ENCODE measurements at regions not wholly inside any gene's neighbourhood (a gene's known extent, or its start where the extent isn't known, plus 50 kb on each side); places are given as distances from the start of the nearest gene placed in this dataset.
"Not testable (repeated sequence)": the region's sequence is repeated elsewhere in the genome, so short reads cannot be mapped to it uniquely, and the experiment has no call there.

DNA sequence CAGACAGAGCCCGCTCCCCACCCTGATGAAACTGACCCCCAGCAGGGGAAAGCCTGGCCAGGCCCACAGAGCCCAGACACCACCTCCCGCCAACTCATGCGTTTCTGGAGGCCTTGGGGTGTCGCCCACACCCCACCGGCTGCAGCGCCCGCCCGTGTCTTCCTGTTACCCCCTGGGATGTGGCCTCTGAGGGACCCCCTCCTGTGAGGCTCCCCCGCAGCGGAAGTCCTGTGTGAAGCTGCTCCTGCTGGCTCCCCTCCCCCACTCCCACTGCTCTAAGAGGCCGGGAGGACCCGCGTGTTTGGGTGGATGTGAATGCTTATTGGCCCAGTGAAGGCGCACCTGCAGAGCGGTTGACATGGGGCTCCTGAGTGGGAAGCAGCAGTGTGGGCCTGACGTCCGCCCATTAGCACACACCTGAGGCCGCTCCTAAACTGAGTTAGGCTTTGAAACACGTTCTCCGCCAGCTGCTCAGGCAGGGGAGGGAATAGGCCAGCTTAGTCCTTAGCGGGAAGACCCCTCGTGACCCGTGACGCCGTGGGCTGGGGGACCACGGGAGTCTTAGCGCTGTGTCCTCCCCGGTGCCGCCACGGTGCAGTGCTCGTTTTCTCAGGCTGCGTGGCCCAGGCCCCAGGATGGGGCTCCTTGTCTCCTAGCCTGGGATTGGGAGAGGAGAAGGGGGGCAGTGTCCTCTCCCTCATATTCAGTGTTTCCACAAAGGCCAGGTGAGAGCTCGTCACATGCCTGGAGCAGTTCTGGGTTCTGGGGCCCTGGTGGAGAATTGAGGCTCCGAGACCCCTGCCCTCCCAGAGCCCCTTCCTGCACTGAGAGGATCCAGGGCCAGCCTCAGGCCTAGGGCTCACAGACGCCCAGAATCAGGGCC is 323.4 kb upstream of the SFSWAP start:
- no peak for DNase-seq (ENCODE audit: low read depth in 2 of 2, low spot score in 1 of 2)

DNA sequence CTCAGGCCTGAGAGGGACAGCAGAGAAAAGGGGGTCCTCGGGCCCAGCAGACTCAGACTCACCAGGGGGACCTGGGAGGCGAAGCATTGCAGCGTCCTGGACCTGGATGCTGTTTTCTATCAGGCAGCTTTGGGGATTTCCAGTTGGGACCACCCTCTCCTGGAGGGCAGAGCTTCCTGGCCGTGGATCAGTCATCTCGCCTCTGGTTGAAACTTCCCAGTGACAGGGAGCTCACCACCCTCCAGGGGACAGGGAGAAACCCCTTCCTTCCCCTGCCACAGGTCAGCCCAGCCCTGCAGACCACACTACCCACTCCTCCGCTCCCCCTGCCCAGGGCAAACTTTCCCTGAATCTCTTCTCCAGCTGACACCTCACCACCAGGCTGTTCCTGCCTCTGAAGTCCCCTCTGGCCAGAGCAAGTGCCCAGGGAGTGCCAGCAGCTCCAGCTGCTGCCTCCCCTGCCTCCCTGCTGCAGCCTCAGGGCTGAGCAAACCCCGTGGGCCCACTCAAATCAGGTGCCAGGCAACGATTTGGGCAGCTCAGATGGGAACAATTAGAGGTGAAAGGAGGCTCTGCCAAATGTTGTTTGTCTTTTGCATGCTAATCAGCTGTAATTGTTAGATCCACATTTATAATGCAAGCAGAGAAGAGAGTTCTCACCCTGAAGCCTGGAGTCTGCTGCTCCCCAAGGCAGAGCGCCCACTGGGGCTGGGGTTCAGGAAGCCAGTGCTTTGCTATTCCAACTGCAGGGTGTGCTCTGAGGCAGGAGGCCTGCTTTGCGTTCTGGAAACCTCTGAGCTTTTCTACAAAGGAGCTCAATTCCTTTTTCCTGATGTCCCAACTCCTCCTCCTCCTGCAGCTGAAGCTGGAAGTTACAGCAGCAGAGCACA is 322.5 kb upstream of the SFSWAP start:
- DNase-seq (ENCODE audit: low read depth in 2 of 2, low spot score in 1 of 2): not testable (repeated sequence)

DNA sequence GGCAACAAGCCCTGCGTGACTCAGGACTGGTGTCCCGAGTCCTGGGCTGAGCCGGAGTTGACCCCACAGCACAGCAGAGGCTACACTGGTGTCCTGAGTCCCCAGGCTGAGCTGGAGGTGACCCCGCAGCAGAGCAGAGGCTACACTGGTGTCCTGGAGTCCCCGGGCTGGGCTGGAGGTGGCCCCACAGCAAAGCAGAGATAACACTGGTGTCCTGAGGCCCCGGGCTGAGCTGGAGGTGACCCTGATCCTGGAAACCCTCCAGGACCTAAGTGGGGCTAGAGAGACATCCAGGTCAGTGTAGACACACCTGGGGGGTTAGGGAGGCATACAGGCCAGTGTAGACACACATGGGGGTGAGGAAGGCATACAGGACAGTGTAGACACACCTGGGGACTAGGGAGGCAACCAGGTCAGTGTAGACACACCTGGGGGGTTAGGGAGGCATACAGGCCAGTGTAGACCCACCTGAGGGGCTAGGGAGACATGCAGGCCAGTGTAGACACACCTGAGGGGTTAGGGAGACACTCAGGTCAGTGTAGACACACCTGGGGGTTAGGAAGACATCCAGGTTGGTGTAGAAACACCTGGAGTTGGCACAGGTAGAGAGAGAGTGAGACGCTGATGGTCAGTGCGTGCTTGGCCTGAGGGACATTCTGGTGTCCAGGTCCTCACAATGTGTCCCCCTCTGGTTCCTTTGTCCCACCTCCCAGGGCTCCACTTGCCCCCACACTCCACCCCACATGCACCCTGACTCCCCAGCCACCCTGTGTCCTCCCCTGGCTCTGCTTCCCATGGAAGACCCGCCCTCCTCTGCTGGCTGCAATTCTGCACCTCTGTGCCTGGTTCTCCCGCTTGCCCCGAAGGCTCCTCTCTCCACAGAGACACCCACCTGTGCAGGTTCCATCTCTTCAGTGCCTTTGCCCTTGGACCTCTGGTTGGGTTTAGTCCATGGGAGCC is 321.6 kb upstream of the SFSWAP start:
- DNase-seq (ENCODE audit: low read depth in 2 of 2, low spot score in 1 of 2): no peak

GRCh38 chr12:131390412-131391334 is 320.2 kb upstream of the SFSWAP start:
- DNase-seq (ENCODE audit: low read depth in 2 of 2, low spot score in 1 of 2): no peak

DNA sequence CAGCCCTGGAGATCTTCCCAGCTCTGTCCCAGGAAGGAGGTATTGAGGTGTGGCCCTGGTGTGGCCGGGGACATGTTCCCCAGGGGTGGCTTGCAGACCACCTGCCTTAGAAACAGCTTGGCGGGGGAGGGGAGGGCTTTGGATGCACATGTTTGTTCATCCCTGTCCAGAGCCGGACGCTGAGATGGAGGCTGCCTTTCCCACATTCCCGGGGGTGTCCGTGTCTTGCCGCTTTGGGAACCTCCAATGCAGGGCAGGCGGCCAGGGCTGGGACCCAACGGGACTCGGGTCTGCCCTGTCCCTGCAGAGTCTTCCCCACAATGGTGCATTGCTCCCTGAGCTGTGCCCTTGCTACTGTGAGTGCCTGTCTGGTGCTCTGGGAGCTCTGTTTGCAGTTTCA is 319.5 kb upstream of the SFSWAP start:
- no peak for DNase-seq (ENCODE audit: low read depth in 2 of 2, low spot score in 1 of 2)

DNA sequence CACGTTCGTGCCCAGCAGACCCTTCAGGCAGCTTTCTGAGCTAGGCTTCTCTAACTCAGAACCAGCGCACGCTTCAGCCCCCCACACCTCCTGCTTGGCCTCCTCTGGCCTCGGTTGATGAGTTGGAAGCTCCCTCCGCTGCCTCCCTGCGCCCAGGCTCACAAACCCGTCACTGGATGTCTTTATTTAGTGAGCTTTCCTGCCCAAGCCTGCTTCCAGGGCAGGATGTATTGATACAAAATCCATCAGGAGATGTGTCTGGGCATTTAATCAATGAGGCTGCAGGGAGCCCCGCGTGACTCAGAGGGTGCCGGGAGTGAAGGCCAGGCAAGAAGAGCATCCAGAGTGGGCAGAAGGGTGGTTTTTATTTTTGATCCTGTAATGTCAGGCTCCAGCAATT is 316.1 kb upstream of the SFSWAP start:
- not testable (repeated sequence) for DNase-seq (ENCODE audit: low read depth in 2 of 2, low spot score in 1 of 2)

GRCh38 chr12:131395209-131395684 is 315.6 kb upstream of the SFSWAP start:
- DNase-seq (ENCODE audit: low read depth in 2 of 2, low spot score in 1 of 2): not testable (repeated sequence)

- DNase-seq (ENCODE audit: low read depth in 2 of 2, low spot score in 1 of 2): no peak
These were observed 314.8 kb upstream of the SFSWAP start for GRCh38 chr12:131395971-131396573.

- DNase-seq (ENCODE audit: low read depth in 2 of 2, low spot score in 1 of 2): no peak
These were observed 313.3 kb upstream of the SFSWAP start for GRCh38 chr12:131397493-131398181.

GRCh38 chr12:131399000-131399399 is 311.9 kb upstream of the SFSWAP start:
- no peak for DNase-seq (ENCODE audit: low read depth in 2 of 2, low spot score in 1 of 2)

- not testable (repeated sequence) for DNase-seq (ENCODE audit: low read depth in 2 of 2, low spot score in 1 of 2)
These were observed 310.1 kb upstream of the SFSWAP start for GRCh38 chr12:131400668-131401294.

DNA sequence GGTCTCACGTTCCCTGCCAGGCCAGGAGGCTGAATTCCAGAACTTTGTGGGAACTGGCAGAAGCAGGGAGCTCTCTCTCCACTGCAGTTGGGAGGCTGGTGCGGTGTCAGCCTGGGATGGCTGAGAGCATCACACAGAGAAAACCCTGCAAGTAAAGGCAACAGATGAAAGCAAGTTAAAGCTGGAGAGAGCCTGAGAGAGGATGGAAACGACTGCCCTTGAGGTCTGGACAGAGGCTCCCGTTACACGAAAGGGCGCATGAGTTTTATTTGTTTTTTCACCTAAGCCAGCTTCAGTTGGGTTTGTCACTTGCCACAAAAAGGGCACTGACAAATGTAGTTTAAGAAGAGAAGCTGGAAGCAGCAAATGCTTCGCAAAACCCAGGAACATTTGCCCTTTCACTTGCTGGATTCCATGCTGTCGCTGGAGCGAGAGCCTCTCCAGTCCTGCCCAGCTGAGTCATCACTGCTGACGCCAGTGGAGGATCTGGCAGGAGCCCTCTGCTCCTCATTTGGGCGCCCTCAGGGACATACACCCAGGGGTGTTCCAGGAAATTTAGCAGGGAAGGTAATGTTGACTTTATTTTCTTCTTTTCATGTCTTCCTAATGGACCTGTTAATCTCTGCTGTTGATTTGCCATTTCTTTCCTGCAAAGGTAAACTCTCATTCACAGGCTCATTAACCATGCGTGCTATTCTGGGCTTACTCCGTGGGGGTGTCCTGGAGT is 308.8 kb upstream of the SFSWAP start:
- not testable (repeated sequence) for DNase-seq (ENCODE audit: low read depth in 2 of 2, low spot score in 1 of 2)

DNA sequence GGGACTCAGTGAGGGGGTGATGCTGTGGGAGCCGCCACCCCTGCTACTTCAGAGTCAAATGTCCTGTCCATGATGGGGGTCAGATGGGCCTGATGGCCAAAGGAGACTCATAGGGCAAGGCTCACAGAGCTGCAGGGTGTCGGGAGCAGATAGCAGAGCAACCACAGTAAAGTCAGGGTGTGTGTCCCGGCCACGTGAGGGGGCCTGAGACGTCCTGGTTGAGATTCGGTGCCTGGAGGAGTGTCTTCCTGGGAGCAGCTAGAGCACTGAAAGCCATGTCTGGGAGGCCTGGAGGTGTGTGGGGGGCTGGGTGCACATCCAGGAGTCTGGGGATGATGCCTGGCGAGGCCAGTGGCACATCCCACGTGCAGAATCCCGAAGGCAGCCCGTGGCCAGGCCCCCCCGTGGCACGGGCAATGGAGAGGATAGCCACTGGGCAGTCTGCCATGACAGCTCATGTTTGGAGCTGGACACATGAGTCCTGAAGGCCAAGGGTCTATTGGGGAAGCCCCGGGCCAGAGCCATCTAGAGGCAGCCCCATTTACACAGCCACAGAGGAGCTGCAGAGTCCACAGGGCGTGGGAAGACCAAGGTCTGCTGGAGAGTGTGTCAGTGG is 308.0 kb upstream of the SFSWAP start:
- DNase-seq (ENCODE audit: low read depth in 2 of 2, low spot score in 1 of 2): no peak

- no peak for DNase-seq (ENCODE audit: low read depth in 2 of 2, low spot score in 1 of 2)
These were observed 307.2 kb upstream of the SFSWAP start for GRCh38 chr12:131403676-131404075.

GRCh38 chr12:131404705-131405104 is 306.2 kb upstream of the SFSWAP start:
- no peak for DNase-seq (ENCODE audit: low read depth in 2 of 2, low spot score in 1 of 2)

- no peak for DNase-seq (ENCODE audit: low read depth in 2 of 2, low spot score in 1 of 2)
These were observed 303.5 kb upstream of the SFSWAP start for GRCh38 chr12:131407221-131408035.
